ENCODE measurements at regions not wholly inside any gene's neighbourhood (a gene's known extent, or its start where the extent isn't known, plus 50 kb on each side); places are given as distances from the start of the nearest gene placed in this dataset.

DNA sequence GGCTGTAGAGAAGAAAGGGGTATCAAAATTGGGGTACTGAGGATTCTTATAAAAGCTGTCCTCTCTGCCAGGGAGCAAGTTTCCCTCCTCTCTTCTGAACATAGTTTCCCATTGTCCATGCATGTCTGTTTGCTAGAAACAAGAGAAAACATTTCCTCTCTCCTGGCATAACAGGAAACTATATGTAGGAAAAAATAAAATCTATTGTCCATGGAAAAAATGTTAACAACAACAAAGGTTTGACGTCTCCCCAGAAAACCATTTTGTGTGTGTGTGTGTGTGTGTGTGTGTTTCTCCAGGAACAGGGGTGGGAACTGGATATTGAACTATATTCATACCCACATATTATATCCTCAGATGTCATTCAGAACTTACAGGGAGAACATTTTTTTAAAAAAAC, 107.2 kb downstream of the GASK1B start:
- TF ChIP-seq, protein P1, sequence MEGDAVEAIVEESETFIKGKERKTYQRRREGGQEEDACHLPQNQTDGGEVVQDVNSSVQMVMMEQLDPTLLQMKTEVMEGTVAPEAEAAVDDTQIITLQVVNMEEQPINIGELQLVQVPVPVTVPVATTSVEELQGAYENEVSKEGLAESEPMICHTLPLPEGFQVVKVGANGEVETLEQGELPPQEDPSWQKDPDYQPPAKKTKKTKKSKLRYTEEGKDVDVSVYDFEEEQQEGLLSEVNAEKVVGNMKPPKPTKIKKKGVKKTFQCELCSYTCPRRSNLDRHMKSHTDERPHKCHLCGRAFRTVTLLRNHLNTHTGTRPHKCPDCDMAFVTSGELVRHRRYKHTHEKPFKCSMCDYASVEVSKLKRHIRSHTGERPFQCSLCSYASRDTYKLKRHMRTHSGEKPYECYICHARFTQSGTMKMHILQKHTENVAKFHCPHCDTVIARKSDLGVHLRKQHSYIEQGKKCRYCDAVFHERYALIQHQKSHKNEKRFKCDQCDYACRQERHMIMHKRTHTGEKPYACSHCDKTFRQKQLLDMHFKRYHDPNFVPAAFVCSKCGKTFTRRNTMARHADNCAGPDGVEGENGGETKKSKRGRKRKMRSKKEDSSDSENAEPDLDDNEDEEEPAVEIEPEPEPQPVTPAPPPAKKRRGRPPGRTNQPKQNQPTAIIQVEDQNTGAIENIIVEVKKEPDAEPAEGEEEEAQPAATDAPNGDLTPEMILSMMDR (IDR thresholded peaks at IDR 0.05): no peak
- TF ChIP-seq EP300 (IDR thresholded peaks at IDR 0.05): no peak
- TF ChIP-seq POLR2AphosphoS5 (IDR thresholded peaks at IDR 0.05): no peak

All from upper lobe of left lung (tissue), 4 donors.